ENCODE measurements at regions not wholly inside any gene's neighbourhood (a gene's known extent, or its start where the extent isn't known, plus 50 kb on each side); places are given as distances from the start of the nearest gene placed in this dataset.
"Not testable (repeated sequence)": the region's sequence is repeated elsewhere in the genome, so short reads cannot be mapped to it uniquely, and the experiment has no call there.

GRCh38 chr5:142411103-142411502 lies 86.3 kb upstream of the SPRY4 start:
- DNase-seq (ENCODE audit: low spot score in 2 of 2) (no peak), ATAC-seq (no peak)
- no peak overlapping the region for H3K27ac Mint-ChIP-seq
- H3K9me3 Mint-ChIP-seq = no peaks in the 10 kb centered on the region
- no peaks in the 10 kb centered on the region for H3K36me3 Mint-ChIP-seq

GRCh38 chr5:142408981-142409481 lies 84.2 kb upstream of the SPRY4 start:
- Mint-ChIP-seq H3K9me3 (no peaks in the 10 kb centered on the region), H3K36me3 (no peaks in the 10 kb centered on the region), H3K27ac (peak overlapping the region in 1 of 2 donors; percentile 66)
- no peak for ATAC-seq
- no peak for DNase-seq (ENCODE audit: low spot score in 2 of 2)

- ATAC-seq = no peak
- Mint-ChIP-seq H3K27ac (peak overlapping the region in 1 of 2 donors; percentile 66), H3K9me3 (no peaks in the 10 kb centered on the region), H3K36me3 (no peaks in the 10 kb centered on the region)
- DNase-seq (ENCODE audit: low spot score in 2 of 2) = no peak
These were observed 83.7 kb upstream of the SPRY4 start for GRCh38 chr5:142408536-142408935.

GRCh38 chr5:142405814-142406395 lies 81.1 kb upstream of the SPRY4 start:
- no peak for DNase-seq (ENCODE audit: low spot score in 2 of 2)
- H3K27ac Mint-ChIP-seq = no peak overlapping the region
- no peak for ATAC-seq
- H3K36me3 Mint-ChIP-seq = no peaks in the 10 kb centered on the region
- no peaks in the 10 kb centered on the region for H3K9me3 Mint-ChIP-seq

- Mint-ChIP-seq H3K27ac (no peak overlapping the region), H3K9me3 (no peaks in the 10 kb centered on the region), H3K36me3 (no peaks in the 10 kb centered on the region)
- ATAC-seq (no peak), DNase-seq (ENCODE audit: low spot score in 2 of 2) (no peak)
These were observed 80.2 kb upstream of the SPRY4 start for GRCh38 chr5:142405023-142405422.

- Mint-ChIP-seq H3K9me3 (no peaks in the 10 kb centered on the region), H3K36me3 (no peaks in the 10 kb centered on the region), H3K27ac (no peak overlapping the region)
- DNase-seq (ENCODE audit: low spot score in 2 of 2) = no peak
- ATAC-seq = no peak
These were observed 79.2 kb upstream of the SPRY4 start for GRCh38 chr5:142404046-142404477.

- ATAC-seq (no peak), DNase-seq (ENCODE audit: low spot score in 2 of 2) (no peak)
- Mint-ChIP-seq H3K9me3 (no peaks in the 10 kb centered on the region), H3K27ac (no peak overlapping the region), H3K36me3 (no peaks in the 10 kb centered on the region)
These were observed 78.8 kb upstream of the SPRY4 start for GRCh38 chr5:142403583-142403982.

- Mint-ChIP-seq H3K36me3 (no peaks in the 10 kb centered on the region), H3K27ac (no peak overlapping the region), H3K9me3 (no peaks in the 10 kb centered on the region)
- no peak for ATAC-seq
- DNase-seq (ENCODE audit: low spot score in 2 of 2) = no peak
These were observed 78.0 kb upstream of the SPRY4 start for GRCh38 chr5:142402752-142403318.

GRCh38 chr5:142400415-142400814 lies 75.6 kb upstream of the SPRY4 start:
- DNase-seq (ENCODE audit: low spot score in 2 of 2) (no peak), ATAC-seq (no peak)
- Mint-ChIP-seq H3K9me3 (peaks cover 17 to 20% of the 10 kb centered on the region in 2 donors), H3K27ac (no peak overlapping the region), H3K36me3 (peaks cover 10 to 14% of the 10 kb centered on the region in 2 donors)

- ATAC-seq (no peak), DNase-seq (ENCODE audit: low spot score in 2 of 2) (no peak)
- Mint-ChIP-seq H3K9me3 (peaks cover 21 to 24% of the 10 kb centered on the region in 2 donors), H3K27ac (no peak overlapping the region), H3K36me3 (peaks cover 14 to 16% of the 10 kb centered on the region in 2 donors)
These were observed 75.1 kb upstream of the SPRY4 start for GRCh38 chr5:142399891-142400290.

GRCh38 chr5:142398730-142399055 lies 73.9 kb upstream of the SPRY4 start:
- H3K36me3 Mint-ChIP-seq = peaks cover 14 to 16% of the 10 kb centered on the region in 2 donors
- ATAC-seq (no peak), DNase-seq (ENCODE audit: low spot score in 2 of 2) (no peak)
- H3K27ac Mint-ChIP-seq = no peak overlapping the region
- peaks cover 21 to 24% of the 10 kb centered on the region in 2 donors for H3K9me3 Mint-ChIP-seq

GRCh38 chr5:142398011-142398729 lies 73.3 kb upstream of the SPRY4 start:
- peak overlapping the region in 1 of 2 donors; percentile 0 for H3K27ac Mint-ChIP-seq
- ATAC-seq = not testable (repeated sequence)

GRCh38 chr5:142397178-142397577 lies 72.4 kb upstream of the SPRY4 start:
- Mint-ChIP-seq H3K27ac (peak overlapping the region in 1 of 2 donors; percentile 0), H3K36me3 (peaks cover 14 to 16% of the 10 kb centered on the region in 2 donors), H3K9me3 (peaks cover 21 to 24% of the 10 kb centered on the region in 2 donors)
- DNase-seq (ENCODE audit: low spot score in 2 of 2) (no peak), ATAC-seq (no peak)

More at GRCh38 chr5:142398011-142398729, 73.3 kb upstream of the SPRY4 start:
- peaks cover 14 to 16% of the 10 kb centered on the region in 2 donors for H3K36me3 Mint-ChIP-seq
- DNase-seq (ENCODE audit: low spot score in 2 of 2) = not testable (repeated sequence)
- H3K9me3 Mint-ChIP-seq = peaks cover 21 to 24% of the 10 kb centered on the region in 2 donors

- no peak for ATAC-seq
- Mint-ChIP-seq H3K36me3 (peaks cover 14 to 16% of the 10 kb centered on the region in 2 donors), H3K9me3 (peaks cover 21 to 24% of the 10 kb centered on the region in 2 donors), H3K27ac (no peak overlapping the region)
- no peak for DNase-seq (ENCODE audit: low spot score in 2 of 2)
These were observed 71.7 kb upstream of the SPRY4 start for GRCh38 chr5:142396436-142397038.

- Mint-ChIP-seq H3K9me3 (peaks cover 21 to 24% of the 10 kb centered on the region in 2 donors), H3K27ac (no peak overlapping the region), H3K36me3 (peaks cover 14 to 16% of the 10 kb centered on the region in 2 donors)
- DNase-seq (ENCODE audit: low spot score in 2 of 2) (no peak), ATAC-seq (no peak)
These were observed 70.5 kb upstream of the SPRY4 start for GRCh38 chr5:142395334-142395733.

GRCh38 chr5:142391058-142391845 lies 66.4 kb upstream of the SPRY4 start:
- H3K36me3 Mint-ChIP-seq = peaks cover 10 to 12% of the 10 kb centered on the region in 2 donors
- peaks cover 12 to 13% of the 10 kb centered on the region in 2 donors for H3K9me3 Mint-ChIP-seq
- ATAC-seq (no peak), DNase-seq (ENCODE audit: low spot score in 2 of 2) (no peak)
- no peak overlapping the region for H3K27ac Mint-ChIP-seq
